ENCODE measurements at regions not wholly inside any gene's neighbourhood (a gene's known extent, or its start where the extent isn't known, plus 50 kb on each side); places are given as distances from the start of the nearest gene placed in this dataset.

DNA sequence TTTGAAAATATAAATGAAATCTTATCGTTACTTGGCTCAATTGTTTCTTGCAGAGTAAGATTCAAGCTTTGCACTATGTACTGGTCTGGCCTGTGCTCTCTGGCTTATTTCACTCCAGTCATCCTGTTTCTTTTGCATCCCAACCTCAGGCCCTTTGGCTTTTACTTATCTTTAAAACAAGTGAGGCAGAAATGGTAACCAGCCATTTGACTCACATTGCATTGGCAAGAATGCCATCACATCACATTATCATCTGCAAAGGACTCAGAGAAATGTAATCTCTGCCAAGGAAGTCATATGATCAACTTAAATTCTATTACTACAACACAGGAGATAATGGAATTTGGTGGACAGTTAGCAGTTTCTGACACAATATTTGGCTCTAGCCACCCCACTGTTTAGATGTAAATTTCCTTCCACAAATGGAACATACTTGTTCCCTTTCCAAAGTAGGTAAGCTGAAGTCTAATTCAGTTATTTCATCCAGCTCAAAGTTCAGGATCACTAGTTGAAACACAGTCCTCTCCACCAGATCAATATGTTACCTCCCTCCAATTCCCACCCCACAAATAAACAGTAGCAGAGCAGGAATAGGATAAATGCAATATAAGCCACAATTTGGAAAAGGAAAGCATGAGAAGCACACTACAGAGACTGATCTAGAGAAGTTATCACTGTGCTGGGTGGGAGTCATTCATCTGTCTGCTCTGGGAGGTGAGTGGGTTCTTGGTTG, 65.0 kb upstream of the DSC1 start:
- Histone ChIP-seq H2BK5ac (ENCODE audit: low read depth, low read length) (no peak overlapping the region), H3K4ac (replicated peaks; ENCODE audit: insufficient read length, low read depth, low read length) (no peak overlapping the region), H3K27me3 (replicated peaks in 1 of 4; ENCODE audit: control insufficient read depth in 3 of 4, extremely low read depth in 1 of 4, insufficient read depth in 3 of 4, low read length in 3 of 4) (no peaks in the 10 kb centered on the region), H4K91ac (replicated peaks; ENCODE audit: insufficient read length, low read length) (no peak overlapping the region), H3K23me2 (ENCODE audit: low read depth, low read length) (no peaks in the 10 kb centered on the region), H3K9ac (replicated peaks in 1 of 4; ENCODE audit: extremely low read depth in 1 of 4, low read depth in 3 of 4, low read length in 3 of 4) (no peak overlapping the region), H3K79me2 (ENCODE audit: control insufficient read depth in 1 of 2, insufficient read depth in 2 of 2, low read length in 2 of 2) (no peaks in the 10 kb centered on the region), H2BK12ac (ENCODE audit: low read depth, low read length) (no peak overlapping the region), H3K56ac (replicated peaks; ENCODE audit: insufficient read length, low read depth, low read length) (no peak overlapping the region), H2BK15ac (ENCODE audit: low read length) (no peak overlapping the region), H3K4me2 (ENCODE audit: insufficient read depth in 1 of 2, low read depth in 2 of 2, low read length in 2 of 2) (no peak overlapping the region), H4K20me1 (replicated peaks in 1 of 2; ENCODE audit: control insufficient read depth in 1 of 2, insufficient read depth in 2 of 2, low read length in 2 of 2) (no peaks in the 10 kb centered on the region), H2AK5ac (ENCODE audit: low read depth, low read length) (no peak overlapping the region), H4K8ac (ENCODE audit: extremely low read depth, insufficient read depth, low read length) (no peak overlapping the region), H3K27ac (ENCODE audit: low read depth, low read length) (no peak overlapping the region), H3K14ac (ENCODE audit: insufficient read length) (no peak overlapping the region), H3K9me3 (ENCODE audit: insufficient read depth in 2 of 2, low read depth in 1 of 2, low read length in 1 of 2) (no peaks in the 10 kb centered on the region), H3K79me1 (ENCODE audit: low read depth, low read length) (no peaks in the 10 kb centered on the region), H3K23ac (ENCODE audit: insufficient read length) (no peak overlapping the region), H4K5ac (ENCODE audit: insufficient read length, low read depth, low read length) (no peak overlapping the region), H2BK120ac (replicated peaks; ENCODE audit: low read depth, low read length) (no peak overlapping the region), H3K36me3 (ENCODE audit: control insufficient read depth in 2 of 4, insufficient read depth in 4 of 4, low read length in 3 of 4) (no peaks in the 10 kb centered on the region), H3K18ac (ENCODE audit: extremely low read depth, low read length) (no peak overlapping the region), H2BK20ac (ENCODE audit: low read length) (no peak overlapping the region), H2AFZ (ENCODE audit: low read length) (no peak overlapping the region), H3K4me1 (replicated peaks in 1 of 4; ENCODE audit: control insufficient read depth in 3 of 4, insufficient read depth in 4 of 4, low read length in 3 of 4) (peaks cover 0 to 5% (median under 1%) of the 10 kb centered on the region in 4 experiments; a peak in 3 of 7 replicates), H3K4me3 (ENCODE audit: extremely low read depth in 1 of 4, insufficient read depth in 2 of 4, low read depth in 3 of 4, low read length in 4 of 4) (no peak overlapping the region)
- 96% methylated on average over 1 of the region's 1 CpG; no CpG with 5 or more reads in 1 of the 2 experiments for WGBS, 2 experiments (ENCODE audit: extremely low coverage in 1 of 2, insufficient coverage in 1 of 2, insufficient read length in 1 of 2, insufficient replicate concordance in 2 of 2, low coverage in 1 of 2, low lambda C conversion rate in 2 of 2, missing lambda C conversion rate in 1 of 2)
- no peak for FAIRE-seq
- CTCF ChIA-PET (ENCODE audit: partially characterized antibody), result no interaction called here
- DNase-seq (ENCODE audit: low read depth in 1 of 2, low spot score in 2 of 2), result no peak
- POLR2A ChIA-PET (ENCODE audit: partially characterized antibody), result no interaction called here
- TF ChIP-seq EZH2 (IDR thresholded peaks at IDR 0.05; ENCODE audit: low read depth, low read length, severe bottlenecking) (no peak), SIRT6 (IDR thresholded peaks at IDR 0.05; ENCODE audit: low read length) (no peak), CBX8 (IDR thresholded peaks at IDR 0.05; ENCODE audit: borderline replicate concordance, low read depth, low read length) (no peak), SP2 (IDR thresholded peaks at IDR 0.05; ENCODE audit: low read length) (no peak), SIN3A (conservative IDR thresholded peaks at IDR 0.05 in 1 of 2, IDR thresholded peaks at IDR 0.05 in 1 of 2; ENCODE audit: low read depth in 1 of 2, low read length in 2 of 2) (no peak), HDAC6 (IDR thresholded peaks at IDR 0.05; ENCODE audit: low read depth, low read length) (no peak), TCF12 (IDR thresholded peaks at IDR 0.05; ENCODE audit: low read depth, low read length) (no peak), SAP30 (IDR thresholded peaks at IDR 0.05; ENCODE audit: insufficient read depth, insufficient replicate concordance, low read length) (no peak)
- TF ChIP-seq, protein P1, sequence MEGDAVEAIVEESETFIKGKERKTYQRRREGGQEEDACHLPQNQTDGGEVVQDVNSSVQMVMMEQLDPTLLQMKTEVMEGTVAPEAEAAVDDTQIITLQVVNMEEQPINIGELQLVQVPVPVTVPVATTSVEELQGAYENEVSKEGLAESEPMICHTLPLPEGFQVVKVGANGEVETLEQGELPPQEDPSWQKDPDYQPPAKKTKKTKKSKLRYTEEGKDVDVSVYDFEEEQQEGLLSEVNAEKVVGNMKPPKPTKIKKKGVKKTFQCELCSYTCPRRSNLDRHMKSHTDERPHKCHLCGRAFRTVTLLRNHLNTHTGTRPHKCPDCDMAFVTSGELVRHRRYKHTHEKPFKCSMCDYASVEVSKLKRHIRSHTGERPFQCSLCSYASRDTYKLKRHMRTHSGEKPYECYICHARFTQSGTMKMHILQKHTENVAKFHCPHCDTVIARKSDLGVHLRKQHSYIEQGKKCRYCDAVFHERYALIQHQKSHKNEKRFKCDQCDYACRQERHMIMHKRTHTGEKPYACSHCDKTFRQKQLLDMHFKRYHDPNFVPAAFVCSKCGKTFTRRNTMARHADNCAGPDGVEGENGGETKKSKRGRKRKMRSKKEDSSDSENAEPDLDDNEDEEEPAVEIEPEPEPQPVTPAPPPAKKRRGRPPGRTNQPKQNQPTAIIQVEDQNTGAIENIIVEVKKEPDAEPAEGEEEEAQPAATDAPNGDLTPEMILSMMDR (IDR thresholded peaks at IDR 0.05; ENCODE audit: control extremely low read depth in 1 of 3, insufficient read depth in 1 of 3, low read depth in 1 of 3, low read length in 3 of 3), result no peak
- TF ChIP-seq, protein P2, sequence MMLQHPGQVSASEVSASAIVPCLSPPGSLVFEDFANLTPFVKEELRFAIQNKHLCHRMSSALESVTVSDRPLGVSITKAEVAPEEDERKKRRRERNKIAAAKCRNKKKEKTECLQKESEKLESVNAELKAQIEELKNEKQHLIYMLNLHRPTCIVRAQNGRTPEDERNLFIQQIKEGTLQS (IDR thresholded peaks at IDR 0.05; ENCODE audit: insufficient read depth, low read depth, low read length), result no peak

Data from H1 (cell line).